GM21619 (cell line): ENCODE measurements at regions not wholly inside any gene's neighbourhood (a gene's known extent, or its start where the extent isn't known, plus 50 kb on each side); places are given as distances from the start of the nearest gene placed in this dataset.
"Not testable (repeated sequence)": the region's sequence is repeated elsewhere in the genome, so short reads cannot be mapped to it uniquely, and the experiment has no call there.

Source experiments
- ATAC-seq: cut with Tn5 transposase; IDR thresholded peaks from one replicate; pipeline ENCODE4 v1.9.1; 2021; ENCODE audit not compliant: unreplicated experiment

DNA sequence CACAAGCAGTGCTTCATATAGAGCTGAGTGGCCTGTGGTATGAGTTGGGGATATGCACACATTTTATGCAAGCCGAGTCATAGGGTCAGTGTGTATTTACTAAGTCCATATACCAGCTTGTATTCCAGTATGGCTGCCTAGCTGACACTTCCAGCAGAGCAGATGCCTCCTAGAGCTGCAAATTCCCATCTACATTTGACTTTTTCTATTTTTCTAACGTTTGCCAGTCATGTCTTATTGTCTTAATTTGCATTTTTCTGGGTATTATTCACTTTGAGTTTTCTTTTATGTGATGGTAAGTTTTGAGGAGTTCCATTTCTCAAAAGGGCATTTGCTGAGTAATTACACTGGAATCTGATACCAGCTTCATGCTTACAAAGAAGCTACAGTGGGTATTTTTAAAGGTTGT lies 334.5 kb upstream of the CDH2 start:
- ATAC-seq, result no peak

DNA sequence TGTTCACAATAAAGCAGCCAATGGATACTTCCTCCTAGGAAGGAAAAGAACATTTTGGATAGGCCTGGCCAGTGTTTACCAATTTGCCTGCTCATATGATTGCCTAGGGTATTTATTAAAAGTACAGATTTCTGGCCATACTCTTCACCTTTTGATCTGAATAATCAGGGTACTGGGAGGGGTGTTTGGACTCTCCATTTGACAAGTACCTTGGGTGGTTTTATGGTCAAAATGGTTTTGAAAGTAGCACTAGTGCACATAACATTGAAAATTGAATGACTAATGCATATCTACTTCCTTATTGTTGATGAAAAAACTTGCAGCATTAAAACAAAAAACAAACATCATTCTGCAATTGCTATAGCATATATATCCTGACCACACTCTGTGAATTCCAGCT lies 333.3 kb upstream of the CDH2 start:
- no peak for ATAC-seq

DNA sequence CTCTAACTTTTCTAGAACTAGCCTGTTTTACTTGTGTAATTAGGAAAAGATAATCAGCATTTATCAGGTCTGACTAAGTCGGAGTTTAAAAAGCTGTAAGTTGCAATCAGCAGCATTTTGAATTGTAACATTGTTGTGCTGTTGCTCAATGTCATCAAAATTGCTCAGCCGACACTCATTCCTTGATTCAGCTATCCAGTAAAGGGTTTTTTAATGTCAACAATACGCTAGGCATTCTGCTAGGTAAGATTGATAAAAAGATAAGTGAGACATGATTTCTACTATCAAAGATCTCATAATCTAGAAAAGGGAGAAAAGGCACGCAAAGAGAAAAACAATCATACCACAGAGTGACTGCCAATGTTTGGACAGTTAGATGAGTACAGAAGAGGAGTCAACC lies 327.1 kb upstream of the CDH2 start:
- no peak for ATAC-seq

DNA sequence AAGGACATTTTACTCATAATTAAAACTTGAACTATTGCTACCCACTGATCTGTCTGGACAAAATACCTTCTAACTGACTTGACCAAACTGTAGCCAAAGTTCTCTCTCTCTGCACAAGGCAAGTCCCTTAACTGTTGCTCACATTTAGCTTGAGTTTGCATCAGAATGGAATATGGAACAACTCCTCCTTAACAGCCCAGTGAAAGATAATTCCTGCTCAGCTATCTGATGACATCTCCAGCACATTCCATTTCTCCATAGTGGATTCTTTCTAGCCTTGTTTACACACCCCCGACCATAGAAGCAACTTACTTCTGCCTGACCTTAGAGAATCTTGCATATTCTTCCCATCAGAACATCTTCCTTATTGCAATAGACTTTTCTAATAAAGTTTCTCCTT lies 317.2 kb upstream of the CDH2 start:
- no peak for ATAC-seq

DNA sequence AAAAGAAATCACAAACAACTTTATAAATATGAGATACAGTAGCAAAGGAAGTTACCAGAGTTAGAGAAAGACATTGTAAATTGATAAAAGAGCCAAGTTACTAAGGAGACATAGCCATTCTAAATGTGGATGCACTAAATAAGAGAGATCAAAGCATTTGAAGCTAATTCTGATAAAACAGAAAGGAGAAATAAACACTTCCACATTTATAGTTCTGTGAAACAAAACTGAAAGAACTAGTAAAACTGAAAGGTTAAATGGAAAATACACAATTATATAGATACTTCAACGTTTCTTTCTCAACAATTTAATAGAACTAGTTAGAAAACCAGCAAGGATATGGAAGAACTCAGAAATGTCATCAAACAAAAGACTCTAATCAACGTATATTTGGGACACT lies 309.0 kb upstream of the CDH2 start:
- ATAC-seq, result no peak

DNA sequence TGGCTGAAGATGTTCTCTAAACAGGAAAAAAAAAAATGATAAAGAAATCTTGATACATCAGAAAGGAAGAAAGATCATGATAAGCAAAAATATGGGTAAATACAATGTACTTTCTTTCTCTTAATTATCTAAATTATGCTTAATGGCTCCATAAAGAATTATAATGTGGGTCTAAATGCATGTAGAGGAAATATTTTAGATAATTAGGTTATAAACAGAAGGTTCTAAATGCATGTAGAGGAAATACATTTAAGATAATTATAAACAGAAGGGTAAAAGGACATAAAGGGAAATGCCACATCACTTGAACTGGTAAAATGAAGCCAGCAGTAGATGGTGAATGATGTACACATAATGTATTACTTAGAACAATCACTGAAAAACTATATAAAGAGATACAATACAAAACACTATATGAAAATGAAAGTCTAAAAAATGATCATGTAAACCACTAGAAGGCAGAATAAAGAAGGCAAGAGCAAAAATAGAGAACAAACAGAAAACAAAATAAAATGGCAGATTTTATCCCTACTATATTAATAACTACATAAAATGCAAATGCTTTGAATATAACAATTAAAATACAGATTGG lies 308.4 kb upstream of the CDH2 start:
- no peak for ATAC-seq

DNA sequence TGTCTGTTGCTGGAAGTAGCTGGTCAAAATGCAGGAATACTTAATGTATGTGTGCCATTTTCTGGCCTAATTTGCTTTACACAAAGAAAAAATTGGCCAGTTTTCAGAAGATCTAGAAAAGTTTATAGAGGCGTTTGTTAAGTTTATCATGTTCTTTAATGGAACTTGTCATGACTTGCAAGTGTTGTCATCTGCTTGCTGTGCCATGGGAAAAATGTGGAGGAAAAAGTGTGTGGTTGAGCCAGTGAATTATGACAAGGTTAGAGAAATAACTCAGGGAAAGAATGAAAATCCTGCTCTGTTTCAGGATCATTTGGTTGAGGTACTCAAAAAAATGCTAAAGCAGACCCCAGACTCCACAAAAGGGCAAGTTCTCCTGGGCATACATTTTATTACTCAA lies 301.6 kb upstream of the CDH2 start:
- no peak for ATAC-seq

DNA sequence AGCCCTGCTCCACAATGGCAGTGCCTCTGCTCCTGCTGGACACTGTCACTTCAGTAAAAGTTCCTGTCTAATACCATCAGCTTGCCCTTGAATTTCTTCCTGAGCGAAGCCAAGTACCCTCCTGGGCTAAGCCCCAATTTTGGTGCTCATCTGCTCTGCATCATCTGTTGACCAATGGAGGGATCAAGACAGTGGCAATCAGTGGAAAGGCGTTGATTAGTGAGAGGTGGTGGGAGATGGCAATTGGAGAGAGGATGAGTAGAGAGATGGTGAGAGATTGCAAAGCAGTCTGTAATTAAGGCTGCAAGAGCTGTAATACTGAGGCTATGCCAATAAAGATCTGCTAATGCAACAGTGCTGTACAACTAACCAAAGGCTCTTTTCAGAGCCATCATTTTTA lies 299.4 kb upstream of the CDH2 start:
- ATAC-seq, result no peak

DNA sequence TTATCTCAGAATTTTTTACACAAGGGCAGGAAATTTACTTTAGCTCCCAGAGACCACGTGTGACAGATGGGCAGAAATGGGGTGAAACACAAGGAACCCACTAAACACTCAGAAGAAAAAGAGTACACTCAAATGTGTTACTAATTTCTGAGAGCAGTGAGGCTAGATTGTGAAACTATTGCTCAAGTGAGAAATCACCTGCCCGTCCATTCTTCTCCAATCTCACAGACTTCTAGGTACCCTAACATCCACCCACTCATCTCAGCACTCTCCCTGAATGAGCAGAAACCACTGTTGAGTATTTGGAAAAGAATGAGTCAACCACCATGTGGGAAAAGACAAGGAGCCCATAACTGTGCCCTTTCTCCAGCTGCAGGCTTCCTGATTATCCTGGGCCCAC lies 293.0 kb upstream of the CDH2 start:
- no peak for ATAC-seq

DNA sequence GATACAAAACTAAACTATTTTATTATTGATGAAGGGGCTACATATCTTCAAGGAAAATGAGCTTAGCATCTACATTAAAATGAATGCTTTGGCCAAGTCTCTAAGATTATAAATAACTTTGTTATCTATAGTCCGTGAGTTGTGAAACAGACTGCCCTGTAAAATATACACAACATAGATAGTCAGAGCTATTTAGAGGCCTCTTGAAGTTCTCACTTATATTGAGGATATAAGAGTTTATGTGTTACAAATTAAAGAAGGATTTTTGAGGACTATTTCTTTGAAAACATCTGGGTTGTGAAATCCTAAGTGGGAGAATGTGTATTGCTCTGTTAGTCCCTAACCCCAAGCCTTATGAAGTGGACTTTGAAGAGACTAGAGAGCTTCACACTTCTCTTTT lies 292.0 kb upstream of the CDH2 start:
- no peak for ATAC-seq

DNA sequence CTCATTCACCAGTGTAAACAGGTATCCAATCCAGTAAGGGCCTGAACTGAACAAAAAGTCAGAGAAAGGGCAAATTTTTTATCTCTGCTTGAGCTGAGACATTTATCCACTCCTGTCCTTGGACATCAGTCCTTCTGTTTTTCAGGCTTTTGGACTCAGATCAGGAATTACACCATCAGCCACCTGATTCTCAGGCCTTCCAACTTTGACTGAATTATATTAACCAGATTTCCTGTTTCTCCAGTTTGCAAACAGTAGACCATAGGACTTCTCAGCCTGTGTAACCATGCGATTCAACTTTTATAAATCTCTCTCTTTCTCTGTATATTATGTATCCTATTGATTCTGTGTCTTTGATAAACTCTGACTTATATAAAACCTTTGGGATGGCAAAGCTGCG lies 289.3 kb upstream of the CDH2 start:
- no peak for ATAC-seq

DNA sequence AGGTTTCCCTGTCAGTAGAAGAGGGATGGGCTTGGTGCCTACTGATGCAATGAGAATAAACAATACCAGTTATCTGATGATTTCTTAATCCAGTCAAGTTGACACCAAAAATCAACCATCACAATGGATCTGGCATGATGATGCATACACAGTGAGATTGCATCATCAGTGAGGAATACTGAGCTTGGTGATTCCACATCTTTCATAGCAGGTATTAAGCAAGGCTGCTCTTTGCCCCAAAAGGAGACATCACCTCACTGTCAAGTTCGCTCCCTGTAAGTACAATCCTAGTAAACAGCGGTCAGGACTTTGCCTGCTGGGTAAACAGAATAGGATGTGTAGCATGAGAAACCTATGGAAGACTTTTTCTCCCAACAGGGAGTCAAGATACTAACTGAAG lies 282.7 kb upstream of the CDH2 start:
- ATAC-seq, result no peak

DNA sequence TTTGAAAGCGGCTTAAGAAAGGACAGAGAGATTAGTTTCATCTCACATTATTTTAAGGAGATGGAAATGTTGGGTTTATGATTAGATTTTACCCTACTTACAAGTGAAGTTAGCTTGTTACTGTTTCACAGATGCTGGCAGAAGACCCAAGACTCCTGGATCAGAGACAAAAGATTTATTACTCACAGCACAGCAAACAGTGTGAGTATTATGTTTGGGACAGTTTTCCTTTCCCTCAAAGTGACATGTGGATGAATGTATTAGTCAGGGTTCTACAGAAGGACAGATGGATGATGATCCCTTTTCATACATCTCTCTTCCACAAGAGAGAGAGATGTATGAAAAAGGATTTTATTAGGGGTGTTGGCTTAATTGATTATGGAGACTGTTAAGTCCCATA lies 281.8 kb upstream of the CDH2 start:
- ATAC-seq, result no peak

DNA sequence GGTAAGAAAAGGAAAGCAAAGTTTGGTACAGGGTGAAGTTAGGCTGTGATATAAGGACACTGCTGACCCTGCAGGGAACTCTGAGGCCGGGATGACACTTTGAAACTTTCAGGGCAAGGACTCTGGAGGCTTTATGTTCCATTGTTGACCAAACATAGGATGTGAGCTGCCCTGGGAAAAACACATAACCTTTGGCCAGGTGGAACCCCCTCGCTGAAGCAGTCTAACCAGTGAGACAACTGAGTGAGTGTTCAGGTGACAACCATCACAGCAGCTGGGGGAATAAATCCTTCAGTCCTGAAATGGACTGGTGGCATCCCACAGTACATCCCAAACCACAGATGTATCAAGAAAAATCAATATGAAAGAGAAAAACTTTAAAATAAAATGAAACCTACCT lies 280.9 kb upstream of the CDH2 start:
- ATAC-seq, result no peak

DNA sequence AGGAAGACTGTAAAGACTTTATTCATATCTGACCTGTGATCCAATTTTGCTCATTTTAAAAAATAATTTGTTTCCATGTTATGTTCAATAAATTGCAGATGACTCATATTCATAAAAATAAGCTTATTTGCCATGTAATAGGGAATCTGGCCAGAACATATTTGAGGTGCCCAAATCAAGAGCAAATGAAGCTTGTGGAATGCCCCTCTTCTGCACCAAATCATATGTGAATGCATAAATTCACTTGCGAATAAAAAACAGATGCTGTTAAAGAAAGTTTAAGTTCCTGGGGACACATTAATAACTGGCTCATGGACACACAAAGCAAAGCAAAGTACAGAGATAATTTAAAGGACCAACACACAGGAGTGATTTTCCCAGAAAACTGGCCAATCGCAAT lies 279.0 kb upstream of the CDH2 start:
- ATAC-seq, result no peak

DNA sequence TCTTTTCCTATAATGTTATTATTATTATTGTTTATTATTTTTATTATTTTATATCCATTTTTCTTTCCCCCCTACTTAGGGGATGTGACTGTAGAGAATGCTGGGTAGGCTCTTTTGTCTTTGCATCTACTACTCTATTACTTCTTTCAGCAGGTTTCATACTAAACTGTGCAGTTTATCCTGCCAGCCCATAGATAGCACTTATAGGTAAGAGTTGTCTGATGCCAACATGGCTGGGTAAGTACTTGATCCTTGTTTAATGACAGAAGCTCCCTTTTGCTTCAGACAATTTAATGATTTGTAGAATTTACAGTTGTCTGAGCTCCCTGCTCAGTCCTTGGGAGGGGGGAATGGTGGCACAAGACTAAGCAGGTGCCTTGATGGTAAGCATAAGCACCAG lies 262.9 kb upstream of the CDH2 start:
- ATAC-seq, result no peak

DNA sequence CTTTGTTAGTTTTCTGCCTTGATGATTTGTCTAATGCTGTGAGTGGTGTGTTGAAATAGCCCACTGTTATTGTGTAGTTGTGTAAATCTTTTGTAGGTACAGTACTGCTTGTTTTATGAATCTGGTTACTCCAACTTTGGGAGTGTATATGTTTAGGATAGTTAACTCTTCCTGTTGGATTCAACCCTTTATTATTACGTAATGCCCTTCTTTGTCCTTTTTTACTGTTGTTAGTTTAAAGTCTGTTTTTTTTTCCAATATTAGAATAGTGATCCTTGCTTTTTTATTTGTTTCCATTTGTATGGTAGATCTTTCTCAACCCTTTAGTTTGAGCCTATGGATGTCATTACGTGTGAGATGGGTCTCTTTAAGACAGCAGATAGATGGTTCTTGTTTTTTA lies 261.5 kb upstream of the CDH2 start:
- ATAC-seq, result no peak

DNA sequence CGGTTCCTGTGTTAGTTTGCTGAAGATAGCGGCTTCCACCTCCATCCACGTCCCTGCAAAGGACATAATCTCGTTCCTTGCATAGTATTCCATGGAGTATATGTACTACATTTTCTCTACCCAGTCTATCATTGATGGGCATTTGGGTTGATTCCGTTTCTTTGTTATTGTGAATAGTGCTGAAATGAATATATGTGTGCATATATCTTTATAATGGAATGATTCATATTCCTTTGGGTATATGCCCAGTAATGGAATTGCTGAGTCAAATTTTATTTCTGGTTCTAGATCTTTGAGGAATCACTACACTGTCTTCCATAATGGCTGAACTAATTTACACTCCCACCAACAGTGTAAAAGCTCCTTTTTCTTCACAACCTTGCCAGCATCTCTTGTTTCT lies 255.4 kb upstream of the CDH2 start:
- ATAC-seq, result no peak

DNA sequence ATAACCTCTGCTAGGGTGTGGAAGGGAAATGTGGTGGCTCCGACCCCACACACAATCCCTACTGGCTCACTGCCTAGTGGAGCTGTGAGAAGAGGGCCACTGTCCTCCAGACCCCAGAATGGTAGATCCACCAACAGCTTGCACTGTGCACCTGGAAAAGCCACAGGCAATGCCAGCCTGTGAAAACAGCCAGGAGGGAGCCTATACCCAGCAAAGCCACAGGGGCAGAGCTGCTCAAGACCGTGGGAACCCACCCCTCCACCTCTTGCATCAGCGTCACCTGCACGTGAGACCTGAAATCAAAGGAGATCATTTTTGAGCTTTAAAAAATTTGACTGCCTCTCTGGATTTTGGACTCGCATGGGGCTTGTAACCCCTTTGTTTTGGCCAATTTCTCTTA lies 249.0 kb upstream of the CDH2 start:
- ATAC-seq, result no peak

DNA sequence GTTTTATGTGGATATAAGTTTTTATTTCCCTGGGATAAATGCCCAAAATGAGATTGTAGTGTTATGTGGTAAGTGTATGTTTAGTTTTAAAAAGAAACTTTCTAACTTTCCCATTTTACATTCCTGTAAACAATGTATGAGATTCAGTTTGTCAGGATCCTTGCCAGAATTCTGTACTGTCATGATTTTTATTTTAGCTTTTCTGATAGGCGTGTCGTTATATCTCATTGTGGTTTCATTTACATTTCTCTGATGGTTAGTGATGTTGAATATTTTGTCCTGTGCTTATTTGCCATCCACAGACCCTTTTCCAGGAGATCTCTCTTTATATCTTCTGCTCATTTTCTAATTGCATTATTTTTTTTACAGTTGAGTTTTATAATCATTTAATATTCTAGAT lies 245.6 kb upstream of the CDH2 start:
- ATAC-seq, result no peak

DNA sequence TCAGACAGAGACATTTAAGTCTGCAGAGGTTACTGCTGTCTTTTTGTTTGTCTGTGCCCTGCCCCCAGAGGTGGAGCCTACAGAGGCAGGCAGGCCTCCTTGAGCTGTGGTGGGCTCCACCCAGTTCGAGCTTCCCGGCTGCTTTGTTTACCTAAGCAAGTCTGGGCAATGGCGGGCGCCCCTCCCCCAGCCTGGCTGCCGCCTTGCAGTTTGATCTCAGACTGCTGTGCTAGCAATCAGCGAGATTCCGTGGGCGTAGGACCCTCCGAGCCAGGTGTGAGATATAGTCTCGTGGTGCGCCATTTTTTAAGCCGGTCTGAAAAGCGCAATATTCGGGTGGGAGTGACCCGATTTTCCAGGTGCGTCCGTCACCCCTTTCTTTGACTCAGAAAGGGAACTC lies 245.0 kb upstream of the CDH2 start:
- ATAC-seq, result not testable (repeated sequence)

DNA sequence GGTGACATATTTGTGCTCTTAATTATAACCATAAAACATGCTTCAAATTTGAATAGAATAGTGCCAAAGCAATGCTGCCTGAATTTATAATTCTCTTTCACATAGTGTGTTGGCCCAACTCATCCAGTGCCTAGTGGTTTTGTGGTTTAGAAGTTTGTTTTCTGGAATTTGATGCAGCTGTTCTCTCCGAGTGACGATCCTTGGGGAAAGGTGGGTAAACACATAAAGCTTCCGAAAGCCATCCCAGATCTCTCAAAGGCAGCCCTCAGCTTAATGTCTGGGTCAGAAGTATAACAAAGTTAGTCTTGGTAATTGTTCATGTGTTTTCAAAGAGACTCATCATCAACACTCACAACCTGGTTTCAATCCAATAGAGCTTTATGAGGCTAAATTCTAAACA lies 235.6 kb upstream of the CDH2 start:
- no peak for ATAC-seq

DNA sequence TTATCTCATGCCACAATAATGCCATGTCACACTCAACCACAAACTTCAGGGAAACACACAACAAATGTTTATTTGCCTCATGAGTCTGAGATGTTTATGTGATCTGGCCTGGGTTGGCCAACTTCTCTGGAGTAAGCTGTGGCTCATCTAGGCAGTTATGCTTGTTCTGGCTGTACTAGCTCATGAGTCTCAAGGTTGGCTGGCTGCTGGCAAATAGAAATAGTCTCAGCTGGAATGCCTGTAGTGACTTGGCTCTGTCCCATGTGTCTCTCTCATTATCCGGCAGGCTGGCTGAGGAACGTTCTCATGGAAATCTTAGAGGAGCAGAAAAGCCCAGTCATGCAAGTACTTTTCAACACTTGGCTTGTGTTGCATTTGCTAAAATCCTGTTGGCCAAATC lies 234.9 kb upstream of the CDH2 start:
- no peak for ATAC-seq

DNA sequence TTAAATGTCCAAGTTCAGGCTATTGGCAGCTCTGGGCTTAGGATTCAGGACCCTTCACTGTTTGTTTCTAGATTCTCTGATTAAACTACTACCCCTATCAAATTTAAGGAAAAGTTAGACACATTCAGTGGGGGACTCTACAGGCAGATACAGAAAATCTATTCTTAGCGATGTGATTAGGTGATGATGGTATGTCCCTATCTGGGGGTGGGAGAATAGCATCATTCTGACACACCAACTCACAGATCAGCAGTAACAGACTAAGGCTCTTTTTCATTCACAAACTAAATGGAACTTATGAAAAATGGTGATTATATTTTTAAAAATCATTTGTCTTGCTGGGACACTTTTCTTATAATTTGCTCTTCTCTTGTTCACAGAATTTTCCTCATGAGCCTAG lies 232.9 kb upstream of the CDH2 start:
- ATAC-seq, result no peak
